ENCODE measurements at regions not wholly inside any gene's neighbourhood (a gene's known extent, or its start where the extent isn't known, plus 50 kb on each side); places are given as distances from the start of the nearest gene placed in this dataset.

- TF ChIP-seq CTCF (IDR thresholded peaks at IDR 0.05) = no peak
- no peak for TF ChIP-seq ZFX (IDR thresholded peaks at IDR 0.05; ENCODE audit: borderline replicate concordance)
Measured at GRCh38 chr2:6421888-6422287, 443.8 kb downstream of the CMPK2 start.

Measured in 22Rv1 (cell line).